BE2C (cell line): ENCODE measurements at regions not wholly inside any gene's neighbourhood (a gene's known extent, or its start where the extent isn't known, plus 50 kb on each side); places are given as distances from the start of the nearest gene placed in this dataset.

Experiments
- DNase-seq: peaks from one replicate; pipeline ENCODE4 v3.0.0-alpha.2; 2020
- H3K27me3 ChIP-seq: fragments of 250-450 bp; sonication (Bioruptor Pico); 2 replicates; pipeline ENCODE4 v1.5.1; 2020; ENCODE audit warnings: mild to moderate bottlenecking
- H3K36me3 ChIP-seq: fragments of 250-450 bp; sonication (Bioruptor Pico); 2 replicates; pipeline ENCODE4 v1.5.1; 2020; ENCODE audit warnings: mild to moderate bottlenecking
- H3K4me1 ChIP-seq: fragments of 250-450 bp; sonication (Bioruptor Pico); 2 replicates; pipeline ENCODE4 v1.5.1; 2020
- H3K4me3 ChIP-seq: 2 replicates; pipeline ENCODE4 v1.5.1; 2011; ENCODE audit warnings: low read depth, low read length
- H3K9me3 ChIP-seq: fragments of 250-450 bp; sonication (Bioruptor Pico); 2 replicates; pipeline ENCODE4 v1.5.1; 2020
- CTCF ChIP-seq: IDR thresholded peaks from 2 replicates; pipeline ENCODE4 v1.5.1; 2012; ENCODE audit warnings: mild to moderate bottlenecking, low read depth, low read length

GRCh38 chr14:62528296-62528695, 517.0 kb downstream of the KCNH5 start:
- Histone ChIP-seq H3K36me3 (no peaks in the 10 kb centered on the region), H3K9me3 (no peaks in the 10 kb centered on the region), H3K4me3 (no peak overlapping the region), H3K4me1 (no peaks in the 10 kb centered on the region), H3K27me3 (no peaks in the 10 kb centered on the region)
- no peak for TF ChIP-seq CTCF
- no peak for DNase-seq

GRCh38 chr14:62532181-62532580, 513.1 kb downstream of the KCNH5 start:
- DNase-seq = no peak

GRCh38 chr14:62546862-62547474, 498.3 kb downstream of the KCNH5 start:
- H3K9me3 ChIP-seq = no peaks in the 10 kb centered on the region
- no peaks in the 10 kb centered on the region for H3K4me1 ChIP-seq
- no peak overlapping the region for H3K4me3 ChIP-seq
- H3K27me3 ChIP-seq = no peaks in the 10 kb centered on the region
- H3K36me3 ChIP-seq = no peaks in the 10 kb centered on the region
- no peak for DNase-seq
- peak; percentile 21; the same call in 1 of the 2 replicates for TF ChIP-seq CTCF

More at GRCh38 chr14:62532181-62532580, 513.1 kb downstream of the KCNH5 start:
- Histone ChIP-seq H3K36me3 (no peaks in the 10 kb centered on the region), H3K4me3 (no peak overlapping the region), H3K4me1 (no peaks in the 10 kb centered on the region), H3K9me3 (no peaks in the 10 kb centered on the region), H3K27me3 (no peaks in the 10 kb centered on the region)
- TF ChIP-seq CTCF = no peak

GRCh38 chr14:62557416-62557815, 487.8 kb downstream of the KCNH5 start:
- Histone ChIP-seq H3K4me1 (no peaks in the 10 kb centered on the region), H3K27me3 (no peaks in the 10 kb centered on the region), H3K9me3 (no peaks in the 10 kb centered on the region), H3K4me3 (no peak overlapping the region), H3K36me3 (no peaks in the 10 kb centered on the region)
- DNase-seq = no peak
- no peak for TF ChIP-seq CTCF

- no peak overlapping the region for H3K4me3 ChIP-seq
- H3K9me3 ChIP-seq = no peaks in the 10 kb centered on the region
- no peaks in the 10 kb centered on the region for H3K36me3 ChIP-seq
- DNase-seq = no peak
- TF ChIP-seq CTCF = no peak
- no peaks in the 10 kb centered on the region for H3K4me1 ChIP-seq
- H3K27me3 ChIP-seq = no peaks in the 10 kb centered on the region
These were observed 486.8 kb downstream of the KCNH5 start for GRCh38 chr14:62558451-62558850.

GRCh38 chr14:62585247-62585646, 460.0 kb downstream of the KCNH5 start:
- H3K36me3 ChIP-seq = no peaks in the 10 kb centered on the region
- H3K4me1 ChIP-seq = no peaks in the 10 kb centered on the region
- DNase-seq = no peak
- H3K4me3 ChIP-seq = no peak overlapping the region
- no peaks in the 10 kb centered on the region for H3K27me3 ChIP-seq
- no peaks in the 10 kb centered on the region for H3K9me3 ChIP-seq
- TF ChIP-seq CTCF = no peak
